HL-60/S4 treated with retinoic acid at 250 ng/mL for 4 days and 3 days (cell line): ENCODE measurements at regions not wholly inside any gene's neighbourhood (a gene's known extent, or its start where the extent isn't known, plus 50 kb on each side); places are given as distances from the start of the nearest gene placed in this dataset.

Source experiments
- in situ Hi-C: fragments of 300-500 bp; cut with MboI; formaldehyde crosslinking; loops from 2 replicates; pipeline ENCODE4 v1.7.0; 2022; ENCODE audit warnings: low sequenced_read_pairs

DNA sequence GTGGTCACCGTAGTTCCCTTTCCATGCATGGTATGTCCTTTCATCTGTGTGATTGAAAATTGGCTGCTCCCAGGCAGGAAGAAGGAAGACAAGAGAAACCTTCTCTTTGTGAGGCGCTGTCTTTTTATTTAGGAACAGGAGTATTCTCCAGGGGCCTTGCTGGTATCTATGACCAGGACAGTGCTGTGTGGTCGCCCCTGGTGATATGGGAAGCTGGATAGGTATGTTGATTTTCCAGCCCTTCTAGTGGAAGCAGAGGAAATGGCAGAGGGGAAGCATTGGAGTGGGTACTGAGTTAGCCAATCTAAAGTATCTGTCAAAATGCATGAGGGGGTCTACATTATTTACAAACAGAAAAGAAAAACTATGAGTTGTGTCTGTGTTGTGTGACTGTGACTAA is 226.6 kb downstream of the MTX2 start:
- in situ Hi-C loops = no loop called here

DNA sequence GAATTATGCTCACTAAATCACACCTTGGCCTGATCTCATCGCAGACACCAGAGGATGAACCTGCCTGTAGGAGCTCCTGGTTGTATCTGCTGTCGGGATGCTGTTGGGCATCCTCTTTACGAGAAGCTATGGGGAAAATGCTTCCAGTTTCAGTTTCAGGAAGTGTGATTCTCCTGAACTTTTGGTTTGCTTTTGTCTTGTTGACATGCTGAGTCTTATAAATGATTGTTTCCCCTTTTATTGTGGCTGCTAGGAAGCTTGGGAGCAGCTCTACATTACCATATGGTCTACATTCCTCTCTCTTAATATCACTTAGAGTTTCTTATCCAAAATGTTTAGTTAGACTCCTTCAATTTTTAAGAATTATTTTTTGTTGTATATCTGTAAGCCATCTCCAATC is 227.5 kb downstream of the MTX2 start:
- in situ Hi-C loops = no loop called here

DNA sequence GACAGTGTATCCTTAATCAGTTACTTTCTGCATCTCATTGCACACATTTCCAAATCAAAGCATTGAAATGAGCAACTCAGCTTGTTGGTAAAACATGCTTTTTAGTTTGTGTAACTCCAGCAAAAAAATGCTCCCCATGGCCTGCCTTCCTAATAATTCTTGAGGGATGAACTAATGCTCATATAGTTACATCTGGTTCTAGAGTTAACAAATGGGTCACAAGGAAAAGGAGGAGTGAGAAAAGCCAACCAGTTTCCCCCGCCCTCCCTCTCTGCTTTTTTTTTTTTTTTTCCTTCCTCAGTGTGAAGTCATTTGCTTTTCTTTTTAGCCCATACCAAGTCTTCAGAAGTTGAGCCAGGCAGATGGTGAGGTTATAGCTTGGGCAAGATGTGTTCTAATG is 231.7 kb downstream of the MTX2 start:
- in situ Hi-C loops = no loop called here

DNA sequence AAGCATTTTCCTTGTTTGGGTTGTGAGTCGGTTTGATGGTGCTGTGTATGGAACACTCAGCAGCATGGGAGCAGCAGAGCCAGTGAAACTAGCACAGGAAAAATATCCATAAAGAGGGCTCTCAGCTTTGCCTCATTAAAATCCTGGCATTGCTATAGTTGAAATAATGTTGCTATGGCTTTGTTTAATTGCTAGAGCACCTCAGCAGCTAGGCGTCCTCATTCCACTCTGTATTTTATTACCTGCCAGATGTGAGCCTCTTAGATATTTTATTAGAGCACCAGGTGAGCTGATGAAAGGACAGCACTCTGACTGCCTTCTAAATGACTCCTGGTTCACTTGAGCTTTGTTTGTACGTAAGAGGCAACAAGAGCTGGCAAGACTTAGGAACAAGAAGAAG is 232.4 kb downstream of the MTX2 start:
- in situ Hi-C loops = no loop called here

DNA sequence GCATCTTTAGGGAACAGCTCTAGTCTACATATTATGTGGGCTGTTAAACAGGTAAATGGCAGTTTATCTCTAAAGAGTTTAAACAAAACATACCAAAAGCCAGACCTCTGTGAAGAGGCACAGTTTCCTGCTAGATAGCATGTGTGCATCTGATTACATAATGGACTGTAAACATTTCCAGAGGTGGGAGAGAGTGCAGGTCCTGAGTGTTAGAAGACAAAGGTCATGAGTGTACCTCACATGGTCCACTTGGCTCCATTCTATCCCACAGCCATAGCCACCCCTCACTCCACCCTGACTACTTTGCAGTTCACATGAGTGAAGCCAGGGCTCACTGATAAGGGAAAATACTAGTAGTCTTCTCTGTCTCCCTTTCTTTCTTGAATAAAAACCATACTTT is 233.4 kb downstream of the MTX2 start:
- in situ Hi-C loops = no loop called here

DNA sequence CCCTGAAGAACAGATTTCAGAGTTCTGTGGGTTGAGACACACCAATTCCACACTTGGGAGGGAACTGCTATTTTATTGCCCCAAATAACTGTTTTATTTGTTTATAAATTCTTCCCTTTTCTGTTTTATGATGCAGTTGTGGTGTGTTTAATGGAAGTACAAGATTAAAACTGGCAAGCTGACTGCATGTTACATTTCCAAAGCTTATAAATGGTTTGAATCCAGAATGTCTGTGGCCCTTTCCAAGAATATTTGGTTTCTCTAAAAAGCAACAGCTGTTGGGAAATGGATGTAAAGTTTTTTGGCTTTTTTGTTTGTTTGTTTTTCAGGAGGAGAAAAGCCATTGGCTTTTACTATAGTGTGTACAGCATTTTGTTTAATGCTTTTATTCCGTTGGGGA is 234.5 kb downstream of the MTX2 start:
- in situ Hi-C loops = no loop called here

DNA sequence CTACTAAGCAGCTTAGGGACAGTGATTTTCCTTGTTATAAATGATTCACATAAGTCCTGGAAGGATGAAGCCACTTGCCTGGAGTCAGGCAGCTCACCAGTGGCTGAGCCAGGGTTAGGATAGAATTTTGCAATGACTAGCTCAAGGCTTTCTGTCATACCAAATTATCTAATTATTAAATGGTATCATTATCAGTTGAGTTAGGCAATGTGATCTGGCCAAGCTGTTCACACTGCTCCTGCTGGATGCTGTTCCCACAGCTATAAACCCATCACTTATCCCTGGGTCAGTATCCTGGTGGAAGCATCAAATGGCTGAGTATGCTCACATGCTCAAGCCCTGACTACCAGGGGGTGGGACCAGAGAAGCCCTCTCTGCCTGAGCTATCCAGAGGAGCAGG is 235.2 kb downstream of the MTX2 start:
- in situ Hi-C loops = no loop called here

DNA sequence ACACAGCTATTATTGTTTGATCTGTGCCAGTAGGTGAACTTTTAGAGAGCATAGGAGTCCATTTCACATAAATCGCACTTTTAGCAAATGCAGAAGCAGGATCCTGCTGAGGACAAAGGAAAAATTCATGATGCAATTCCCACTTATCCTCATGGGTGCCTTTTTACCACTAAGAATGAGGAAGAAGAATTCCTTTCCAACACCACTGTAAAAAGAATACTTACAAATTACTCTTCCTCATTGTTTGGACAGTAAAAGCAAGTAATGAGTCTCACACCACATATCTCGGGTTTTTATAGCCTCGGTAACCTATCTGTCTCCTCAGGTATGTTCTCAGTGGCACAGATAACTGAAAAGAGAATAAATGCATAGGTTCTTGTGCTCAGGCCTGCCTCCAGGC is 238.5 kb downstream of the MTX2 start:
- in situ Hi-C loops = no loop called here

DNA sequence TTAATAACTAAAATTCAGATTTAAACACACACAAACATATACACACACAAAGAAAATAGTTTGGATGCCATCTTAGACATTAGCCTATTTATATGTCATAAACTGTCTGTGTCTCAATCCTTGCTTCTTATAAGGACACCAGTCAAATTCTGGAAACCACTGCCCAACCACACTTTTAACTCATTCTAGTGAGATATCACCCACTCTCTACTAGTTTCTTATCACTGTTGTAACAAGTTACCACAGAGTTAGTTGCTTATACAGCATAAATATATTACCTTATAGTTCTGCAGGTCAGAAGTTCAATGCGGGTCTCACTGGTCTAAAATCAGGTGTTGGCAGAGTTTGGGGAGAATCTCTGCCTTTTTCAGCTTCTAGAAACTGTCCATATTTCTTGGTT is 239.1 kb downstream of the MTX2 start:
- in situ Hi-C loops = no loop called here

DNA sequence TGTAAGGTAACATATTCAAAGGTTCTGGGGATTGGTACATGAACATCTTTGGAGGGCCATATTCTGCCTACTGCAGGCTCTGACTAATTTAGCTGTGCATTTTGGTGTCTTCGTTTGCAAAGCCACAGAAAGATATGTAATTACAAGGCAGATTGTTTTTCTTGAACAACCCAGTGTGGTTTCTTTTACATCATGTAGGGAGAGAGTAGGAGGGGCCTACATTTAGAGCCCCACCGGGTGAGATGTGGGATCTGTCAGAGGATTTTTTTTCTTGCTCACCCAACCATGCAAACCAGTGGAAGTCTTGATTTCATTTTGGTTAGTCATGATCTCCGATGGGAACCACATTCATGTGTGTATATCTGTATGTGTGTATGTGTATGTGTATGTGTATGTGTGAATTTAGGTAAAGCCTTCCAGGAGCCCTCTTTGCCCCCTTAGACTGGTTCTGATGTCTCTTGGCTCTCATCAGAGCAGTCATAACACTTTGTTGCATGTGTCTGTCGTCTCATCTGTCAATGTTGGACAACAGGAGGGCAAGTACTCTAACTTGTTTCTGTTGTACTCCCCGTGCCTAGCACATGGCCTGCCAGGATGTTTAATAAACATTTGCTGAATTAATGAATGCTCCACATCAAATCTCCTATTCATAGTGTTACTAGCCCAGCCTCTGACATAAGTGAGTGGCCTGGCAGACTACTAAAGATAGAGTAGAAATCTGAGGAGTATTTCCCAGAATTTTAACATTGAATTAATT is 239.9 kb downstream of the MTX2 start:
- in situ Hi-C loops = no loop called here

DNA sequence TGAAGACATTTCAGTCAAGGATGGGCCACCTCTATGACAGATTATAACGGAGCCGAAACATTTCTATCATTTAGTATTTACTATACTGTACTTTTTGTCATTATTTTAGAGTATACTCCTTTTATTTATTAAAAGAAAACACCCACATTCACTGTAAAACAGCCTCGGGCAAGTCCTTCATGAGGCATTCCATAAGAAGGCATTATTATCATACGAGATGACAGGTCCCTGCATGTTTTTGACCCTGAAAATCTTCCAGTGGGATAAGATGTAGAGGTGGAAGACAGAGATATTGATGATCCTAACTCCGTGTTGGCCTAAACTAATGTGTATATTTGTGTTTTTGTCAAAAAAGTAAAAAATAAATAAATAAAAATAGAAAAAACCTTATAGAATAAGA is 245.0 kb downstream of the MTX2 start:
- in situ Hi-C loops = no loop called here

DNA sequence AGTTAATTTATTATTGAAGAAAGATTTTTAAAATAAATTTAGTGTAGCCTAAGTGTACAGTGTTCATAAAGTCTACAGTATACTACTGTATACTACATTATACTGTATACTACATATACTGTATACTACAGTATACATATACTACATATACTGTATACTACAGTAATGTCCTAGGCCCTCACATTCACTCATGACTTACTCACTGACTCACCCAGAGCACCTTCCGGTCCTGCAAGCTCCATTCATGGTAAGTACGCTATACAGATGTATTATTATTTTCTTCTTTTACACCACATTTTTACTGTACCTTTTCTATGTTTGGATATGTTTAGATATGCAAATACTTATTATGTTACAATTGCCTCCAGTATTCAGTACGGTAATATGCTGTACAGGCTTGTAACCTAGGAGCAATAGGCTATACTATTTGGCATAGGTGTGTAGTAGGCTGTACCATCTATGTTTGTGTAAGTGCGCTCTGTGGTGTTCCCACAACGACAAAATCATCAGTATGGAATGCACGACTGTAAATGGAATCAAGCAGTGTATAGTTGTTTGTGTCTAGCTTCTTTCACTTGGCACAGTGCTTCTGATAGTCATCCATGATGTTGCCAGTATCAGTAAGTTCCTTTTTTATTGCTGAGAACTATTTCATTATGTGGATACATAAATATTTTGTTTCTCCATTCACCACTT is 245.7 kb downstream of the MTX2 start:
- in situ Hi-C loops = no loop called here

DNA sequence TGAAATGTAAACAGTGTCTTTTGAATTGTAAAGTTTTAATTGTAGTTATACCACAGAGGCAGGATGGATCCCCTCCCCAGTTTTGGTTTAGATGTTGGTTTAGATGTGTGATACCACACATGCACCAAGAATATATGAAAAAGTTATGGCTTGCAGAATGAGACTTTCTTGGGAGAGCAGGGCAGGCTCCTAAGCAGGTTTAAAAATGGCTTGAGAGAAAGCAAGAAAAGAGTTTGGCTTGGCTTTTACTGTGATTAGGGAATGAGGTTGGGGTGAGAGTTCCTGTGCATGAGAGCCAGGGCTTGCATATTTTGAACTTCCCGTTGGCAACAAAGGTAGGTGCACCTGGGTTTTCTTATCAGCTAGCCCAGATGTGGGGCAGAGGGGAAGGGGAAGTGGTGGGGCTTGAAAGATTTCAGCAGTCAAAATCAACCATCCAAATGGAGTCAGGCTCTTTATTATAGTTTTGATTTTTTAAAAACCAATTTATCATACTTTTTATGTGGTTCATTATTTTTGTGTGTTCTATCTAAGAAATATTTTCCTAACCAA is 246.9 kb downstream of the MTX2 start:
- in situ Hi-C loops = no loop called here

DNA sequence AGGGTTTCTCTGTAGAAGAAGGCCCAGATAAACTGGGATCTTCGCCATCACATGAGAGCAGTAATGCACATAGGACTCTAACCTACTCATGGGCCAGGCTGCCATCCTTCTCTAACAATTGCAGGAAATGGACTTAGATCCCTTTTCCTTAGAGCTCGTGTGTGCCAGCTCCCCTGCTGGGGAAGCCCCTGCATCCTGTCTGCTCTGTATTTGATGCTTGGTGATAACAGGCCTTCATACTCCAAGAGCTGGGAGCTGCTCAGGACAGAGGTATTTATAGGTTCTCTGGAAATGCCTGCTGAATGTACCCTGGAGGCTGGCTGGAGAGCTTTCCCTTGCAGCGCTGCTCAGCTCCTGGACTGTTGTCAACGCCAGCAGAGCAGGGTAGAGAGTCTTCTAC is 249.6 kb downstream of the MTX2 start:
- in situ Hi-C loops = no loop called here

DNA sequence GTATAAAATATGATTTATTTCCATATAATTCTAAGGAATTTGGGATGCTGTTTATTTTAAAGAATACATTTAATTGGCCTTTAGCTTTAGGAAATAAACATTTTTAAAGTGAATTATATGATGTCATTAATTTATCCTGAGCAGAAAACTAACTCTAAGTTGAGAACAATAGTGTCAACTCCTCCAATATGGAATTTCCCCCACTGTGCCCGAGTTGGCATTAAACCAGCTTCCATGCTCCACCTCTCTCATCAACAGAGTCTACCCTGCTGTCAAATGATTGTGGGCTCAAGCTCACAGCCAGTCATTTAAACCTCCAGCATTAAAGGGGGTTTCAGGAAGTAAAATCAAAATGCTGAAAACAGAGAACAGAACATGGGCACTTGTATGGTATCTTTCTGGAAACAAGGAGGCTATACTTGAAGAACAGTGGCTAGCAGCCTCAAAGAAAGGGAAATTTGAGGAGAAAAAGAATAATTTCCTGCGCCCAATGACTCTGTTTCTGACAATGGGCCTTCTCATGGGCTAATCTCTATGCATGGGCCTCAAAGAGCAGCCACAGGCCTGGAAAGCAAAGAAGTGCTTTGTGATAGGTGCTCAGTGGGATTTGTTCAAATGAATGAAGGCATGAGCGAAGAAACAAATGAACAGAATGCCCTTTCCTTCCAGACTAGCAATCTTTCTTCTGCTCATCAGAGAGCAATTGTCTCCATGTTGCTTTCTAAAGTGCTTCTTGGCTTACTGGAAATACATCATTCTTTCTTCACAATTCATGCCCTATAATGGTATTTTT is 252.8 kb downstream of the MTX2 start:
- in situ Hi-C loops = no loop called here

DNA sequence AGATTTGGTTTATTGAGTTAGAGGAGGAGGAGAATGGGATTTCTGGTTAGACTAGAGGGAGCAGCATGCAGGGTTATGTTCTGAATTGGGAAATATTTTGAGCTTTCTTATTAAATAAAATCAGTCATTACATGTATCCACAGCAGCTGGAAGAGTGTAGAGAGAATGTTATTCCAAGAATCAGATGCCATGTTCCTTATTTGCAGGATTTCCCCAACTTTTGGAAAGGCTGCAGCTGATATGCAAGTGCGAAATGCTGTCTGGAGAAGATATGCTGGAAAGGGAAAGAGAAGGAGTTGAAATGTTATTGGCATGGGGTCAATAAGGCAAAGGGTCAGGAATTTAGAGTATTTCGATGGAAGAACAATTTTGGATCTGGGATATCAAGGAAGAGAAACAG is 255.8 kb downstream of the MTX2 start:
- in situ Hi-C loops = no loop called here

DNA sequence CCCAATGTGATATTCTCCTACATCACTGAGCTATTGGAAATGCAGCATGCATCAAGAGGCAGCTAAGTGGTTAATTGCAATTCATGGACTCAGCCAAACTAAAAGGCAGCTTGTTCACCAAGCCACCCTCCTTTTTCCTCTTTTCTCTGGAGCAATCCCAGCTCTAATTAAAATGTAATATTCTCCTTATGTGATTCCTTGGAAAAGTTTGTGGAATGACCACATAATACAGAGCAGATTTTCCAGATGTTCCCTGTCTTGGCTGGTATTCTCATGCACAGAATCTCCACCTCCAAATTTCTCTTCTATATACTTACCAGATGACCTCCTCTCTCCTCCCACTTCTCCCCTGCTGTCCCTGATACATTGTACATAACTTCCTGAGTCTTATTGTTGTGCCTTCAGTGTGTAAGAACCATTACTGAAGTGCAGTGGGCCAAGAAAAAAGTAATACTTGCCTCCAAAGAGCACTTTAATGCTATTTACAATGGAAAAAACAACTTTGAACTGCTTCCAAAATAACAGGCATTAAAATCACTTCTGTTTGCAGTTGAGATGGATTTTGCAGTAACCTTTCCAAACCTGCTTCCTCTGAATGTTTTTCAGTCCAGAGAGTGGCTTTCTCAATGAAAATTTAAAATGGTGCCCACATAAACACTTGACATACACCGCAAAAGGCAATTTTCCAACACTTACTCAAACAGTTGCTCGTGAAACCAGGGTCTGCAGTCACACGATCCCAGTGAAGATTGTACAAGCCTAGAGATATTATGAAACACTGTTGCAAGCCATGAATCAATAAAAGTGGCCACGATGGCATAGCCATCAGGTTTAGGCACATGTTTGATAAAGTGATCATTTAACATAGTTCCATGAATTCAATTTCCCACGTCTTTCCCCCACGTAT is 258.0 kb downstream of the MTX2 start:
- in situ Hi-C loops = no loop called here

DNA sequence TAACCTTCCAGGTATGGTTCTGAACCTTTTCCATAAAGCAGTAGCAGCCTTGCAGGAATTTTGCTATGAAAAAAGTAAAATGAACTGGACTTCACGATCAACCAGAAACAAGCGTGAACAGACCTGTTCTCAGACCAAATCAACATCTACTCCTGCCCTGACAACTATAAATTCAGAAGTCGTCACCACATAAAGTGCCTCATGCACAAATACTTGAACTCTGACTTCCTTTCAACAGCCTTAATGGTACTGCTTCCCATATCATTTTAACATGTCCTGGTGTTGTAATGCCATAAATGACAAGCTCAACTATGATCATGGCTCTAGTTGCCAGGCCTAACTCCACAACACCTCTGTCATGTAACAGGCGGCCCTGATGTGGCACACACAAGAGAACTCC is 262.4 kb downstream of the MTX2 start:
- in situ Hi-C loops = no loop called here

DNA sequence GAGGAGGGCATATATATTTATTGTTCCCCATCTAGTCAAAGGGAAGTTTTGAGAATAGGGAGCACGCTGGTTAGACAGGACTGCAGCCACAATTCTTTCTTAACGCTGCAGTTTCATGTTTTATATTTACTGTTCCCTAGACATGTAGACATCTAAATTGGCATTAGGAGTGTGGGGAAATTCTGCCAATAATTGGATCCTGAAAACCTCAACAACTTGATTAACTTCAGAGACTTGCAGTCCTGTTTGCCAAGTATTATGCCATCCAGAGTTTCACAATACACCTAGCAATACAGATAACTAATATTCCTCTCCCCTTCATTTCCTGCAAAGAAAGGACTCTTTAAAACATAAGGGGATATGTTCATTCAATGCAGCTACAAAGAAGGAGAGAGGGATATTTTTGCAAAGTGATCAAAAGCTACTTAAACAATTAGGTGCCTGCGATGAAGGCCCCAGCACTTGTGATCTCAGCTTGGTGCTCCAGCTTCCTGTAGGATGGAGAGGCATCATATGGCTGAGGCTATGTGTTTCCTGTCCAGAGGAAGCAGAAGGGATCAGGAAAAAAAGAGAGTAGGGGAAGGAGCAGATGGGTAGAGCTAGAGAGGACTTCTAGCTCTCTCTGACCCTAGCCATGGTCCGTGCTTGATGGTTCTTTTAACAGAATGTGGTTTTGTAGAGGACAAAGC is 264.4 kb downstream of the MTX2 start:
- in situ Hi-C loops = no loop called here
